H9 (cell line): ENCODE measurements at regions not wholly inside any gene's neighbourhood (a gene's known extent, or its start where the extent isn't known, plus 50 kb on each side); places are given as distances from the start of the nearest gene placed in this dataset.

Experiments
- DNase-seq: peaks from one replicate; pipeline ENCODE4 v3.0.0-alpha.2; 2017
- H2AFZ ChIP-seq: one replicate; pipeline ENCODE4 v1.6.1; 2013; ENCODE audit warnings: mild to moderate bottlenecking, low read length, control low read depth, moderate library complexity
- H2AK5ac ChIP-seq: 2 replicates; pipeline ENCODE4 v1.6.1; 2013; ENCODE audit warnings: low read length, control low read depth, mixed read lengths; ENCODE audit not compliant: insufficient read length
- H2BK120ac ChIP-seq: one replicate; pipeline ENCODE4 v1.6.1; 2013; ENCODE audit warnings: low read depth, mild to moderate bottlenecking, low read length, control low read depth, inconsistent platforms; ENCODE audit not compliant: poor library complexity, severe bottlenecking
- H2BK12ac ChIP-seq: 2 replicates; pipeline ENCODE4 v1.6.1; 2013; ENCODE audit warnings: low read length, control low read depth, mixed read lengths, low read depth; ENCODE audit not compliant: insufficient read length
- H2BK15ac ChIP-seq: 2 replicates; pipeline ENCODE4 v1.6.1; 2013; ENCODE audit warnings: low read depth, low read length, control low read depth
- H2BK20ac ChIP-seq: one replicate; pipeline ENCODE4 v1.6.1; 2013; ENCODE audit warnings: low read depth, mild to moderate bottlenecking, low read length, control low read depth, inconsistent platforms; ENCODE audit not compliant: poor library complexity, severe bottlenecking
- H2BK5ac ChIP-seq: 2 replicates; pipeline ENCODE4 v1.6.1; 2013; ENCODE audit warnings: low read length, control low read depth, mixed read lengths; ENCODE audit not compliant: insufficient read length
- H3K14ac ChIP-seq: 2 replicates; pipeline ENCODE4 v1.6.1; 2013; ENCODE audit warnings: low read length, control low read depth; ENCODE audit not compliant: insufficient read depth
- H3K18ac ChIP-seq: 2 replicates; pipeline ENCODE4 v1.6.1; 2013; ENCODE audit warnings: low read depth, mild to moderate bottlenecking, mixed read lengths, low read length, control low read depth; ENCODE audit not compliant: insufficient read length
- H3K23ac ChIP-seq: 2 replicates; pipeline ENCODE4 v1.6.1; 2013; ENCODE audit warnings: low read length, control low read depth, mixed read lengths, low read depth; ENCODE audit not compliant: insufficient read length
- H3K23me2 ChIP-seq: 2 replicates; pipeline ENCODE4 v1.6.1; 2013; ENCODE audit warnings: low read depth, mild to moderate bottlenecking, mixed read lengths, low read length, control low read depth; ENCODE audit not compliant: insufficient read length, poor library complexity, severe bottlenecking
- H3K27ac ChIP-seq: 2 replicates; pipeline ENCODE4 v1.5.1; 2013; ENCODE audit warnings: low read length, control low read depth, mixed read lengths, low read depth; ENCODE audit not compliant: insufficient read length
- H3K27me3 ChIP-seq: 2 replicates; pipeline ENCODE4 v1.6.1; 2013; ENCODE audit warnings: low read length, control low read depth, inconsistent platforms; ENCODE audit not compliant: insufficient read depth
- H3K4ac ChIP-seq: 2 replicates; pipeline ENCODE4 v1.6.1; 2013; ENCODE audit warnings: low read depth, mild to moderate bottlenecking, control low read depth, inconsistent platforms, low read length, moderate library complexity
- H3K4me1 ChIP-seq: 2 replicates; pipeline ENCODE4 v1.6.1; 2013; ENCODE audit warnings: low read length, control low read depth, inconsistent platforms; ENCODE audit not compliant: insufficient read depth
- H3K4me2 ChIP-seq: 2 replicates; pipeline ENCODE4 v1.6.1; 2013; ENCODE audit warnings: low read length, control low read depth, mixed read lengths; ENCODE audit not compliant: insufficient read length, insufficient read depth
- H3K56ac ChIP-seq: 2 replicates; pipeline ENCODE4 v1.6.1; 2013; ENCODE audit warnings: low read depth, mild to moderate bottlenecking, mixed read lengths, low read length, control low read depth; ENCODE audit not compliant: insufficient read length
- H3K79me1 ChIP-seq: 2 replicates; pipeline ENCODE4 v1.6.1; 2013; ENCODE audit warnings: low read depth, mild to moderate bottlenecking, moderate library complexity, low read length, control low read depth, inconsistent platforms; ENCODE audit not compliant: insufficient read depth, poor library complexity, severe bottlenecking
- H3K79me2 ChIP-seq: 2 replicates; pipeline ENCODE4 v1.6.1; 2013; ENCODE audit warnings: low read length, control low read depth, inconsistent platforms; ENCODE audit not compliant: insufficient read depth
- H3K9ac ChIP-seq: 2 replicates; pipeline ENCODE4 v1.6.1; 2013; ENCODE audit warnings: low read length, control low read depth, mixed read lengths; ENCODE audit not compliant: insufficient read length; ENCODE audit errors: extremely low read depth
- H3K9me3 ChIP-seq: one replicate; pipeline ENCODE4 v1.6.1; 2013; ENCODE audit warnings: low read depth, low read length, inconsistent platforms; ENCODE audit not compliant: control insufficient read depth
- H3T11ph ChIP-seq: one replicate; pipeline ENCODE4 v1.6.1; 2013; ENCODE audit warnings: mild to moderate bottlenecking, low read length, control low read depth, inconsistent platforms
- H4K20me1 ChIP-seq: one replicate; pipeline ENCODE4 v1.6.1; 2013; ENCODE audit not compliant: control insufficient read depth, insufficient read length, insufficient read depth
- H4K5ac ChIP-seq: 2 replicates; pipeline ENCODE4 v1.6.1; 2013; ENCODE audit warnings: low read depth, mild to moderate bottlenecking, mixed read lengths, low read length, control low read depth; ENCODE audit not compliant: insufficient read length
- H4K8ac ChIP-seq: replicated peaks from 2 replicates; pipeline ENCODE4 v1.6.1; 2013; ENCODE audit warnings: low read length, control low read depth, mixed read lengths, low read depth; ENCODE audit not compliant: insufficient read length
- H4K91ac ChIP-seq: 2 replicates; pipeline ENCODE4 v1.6.1; 2013; ENCODE audit warnings: low read depth, mild to moderate bottlenecking, moderate library complexity, mixed read lengths, low read length, control low read depth; ENCODE audit not compliant: insufficient read length
- H3K27ac Mint-ChIP-seq, 3 experiments: 2 replicates in 2 of 3; 3 replicates in 1 of 3; pipeline ENCODE4 v1.8.0; 2020 to 2021; ENCODE audit warnings: mixed read lengths in 3 of 3, mild to moderate bottlenecking in 1 of 3, moderate library complexity in 1 of 3
- H3K27me3 Mint-ChIP-seq: 2 replicates; pipeline ENCODE4 v1.8.0; 2021; ENCODE audit warnings: low read depth, mild to moderate bottlenecking, moderate library complexity, mixed read lengths
- H3K36me3 Mint-ChIP-seq, 3 experiments: 2 replicates in 2 of 3; 3 replicates in 1 of 3; pipeline ENCODE4 v1.8.0; 2020 to 2021; ENCODE audit warnings: low read depth in 3 of 3, mixed read lengths in 3 of 3; ENCODE audit not compliant: insufficient read depth in 1 of 3
- H3K4me1 Mint-ChIP-seq, 2 experiments: 2 replicates each; pipeline ENCODE4 v1.8.0; 2020; ENCODE audit warnings: mixed read lengths in 2 of 2
- H3K4me3 Mint-ChIP-seq, 2 experiments: 2 replicates in 1 of 2; 3 replicates in 1 of 2; pipeline ENCODE4 v1.8.0; 2020 to 2021; ENCODE audit warnings: mild to moderate bottlenecking in 2 of 2, mixed read lengths in 2 of 2, moderate library complexity in 1 of 2
- H3K9me3 Mint-ChIP-seq, 2 experiments: 2 replicates in 1 of 2; 3 replicates in 1 of 2; pipeline ENCODE4 v1.8.0; 2020; ENCODE audit warnings: mild to moderate bottlenecking in 2 of 2, mixed read lengths in 2 of 2, moderate library complexity in 1 of 2
- CTCF ChIP-seq: fragments of 200-600 bp; sonication (generic); conservative IDR thresholded peaks from 3 replicates; pipeline ENCODE4 v1.8.0; 2021; ENCODE audit warnings: antibody characterized with exemption, mild to moderate bottlenecking
- WGBS: extraction: QIAGEN DNeasy Blood & Tissue Kit; methylation state at CpG from one replicate; pipeline ENCODE4 v1.1.7; 2013; ENCODE audit warnings: missing lambda C conversion rate, low lambda C conversion rate, mixed read lengths; ENCODE audit not compliant: insufficient read length; ENCODE audit errors: extremely low coverage; 5-methylcytosine and 5-hydroxymethylcytosine counted together

- Histone ChIP-seq H3K27ac (no peak overlapping the region), H4K91ac (no peak overlapping the region), H3K9ac (no peak overlapping the region), H2BK120ac (no peak overlapping the region), H4K8ac (no peak overlapping the region), H2BK5ac (no peak overlapping the region), H3K56ac (no peak overlapping the region), H3K23me2 (no peaks in the 10 kb centered on the region), H2BK12ac (no peak overlapping the region), H3K4me2 (no peak overlapping the region), H2AK5ac (no peak overlapping the region), H3K79me2 (no peaks in the 10 kb centered on the region), H2BK20ac (no peak overlapping the region), H3K4me1 (no peaks in the 10 kb centered on the region), H3K18ac (no peak overlapping the region), H2BK15ac (no peak overlapping the region), H3K27me3 (no peaks in the 10 kb centered on the region), H3K79me1 (no peaks in the 10 kb centered on the region), H3K23ac (no peak overlapping the region), H4K20me1 (no peaks in the 10 kb centered on the region), H3T11ph (no peak overlapping the region), H3K9me3 (no peaks in the 10 kb centered on the region), H3K14ac (no peak overlapping the region), H2AFZ (no peak overlapping the region), H4K5ac (no peak overlapping the region), H3K4ac (no peak overlapping the region)
- Mint-ChIP-seq H3K36me3 (peaks cover 14 to 16% (median 14%) of the 10 kb centered on the region in 3 experiments), H3K4me3 (no peak overlapping the region), H3K27ac (no peak overlapping the region), H3K4me1 (peaks cover 6 to 17% of the 10 kb centered on the region in 2 experiments), H3K27me3 (peaks cover 3% of the 10 kb centered on the region; the same call in 1 of the 2 replicates), H3K9me3 (peaks cover 15 to 16% of the 10 kb centered on the region in 2 experiments)
- TF ChIP-seq CTCF, result no peak
- WGBS, result no CpG with 5 or more reads among the region's 21 CpGs
- DNase-seq, result no peak
Measured at GRCh38 chr6:167668754-167669552, 157.8 kb upstream of the AFDN start.
